Activated T-helper 1 cell treated with anti-CD3 and anti-CD28 coated beads, Interleukin-12 subunit alpha, Interleukin-12 subunit beta, Interleukin-2, Interleukin-4 antibody, amounts not matched to agents 30 ng/mL and 10 ng/mL and 1 ng/mL, durations not matched to agents 14 hours and 24 hours and 36 hours (primary cell): ENCODE measurements at regions not wholly inside any gene's neighbourhood (a gene's known extent, or its start where the extent isn't known, plus 50 kb on each side); places are given as distances from the start of the nearest gene placed in this dataset.

Experiments
- DNase-seq: peaks from one replicate; pipeline ENCODE4 v3.0.0; 2021; ENCODE audit warnings: low spot score
- H3K27ac Mint-ChIP-seq: one replicate; pipeline ENCODE4 v1.8.0; 2021; ENCODE audit warnings: mild to moderate bottlenecking, mixed read lengths
- H3K27me3 Mint-ChIP-seq: one replicate; pipeline ENCODE4 v1.8.0; 2022; ENCODE audit warnings: mild to moderate bottlenecking, moderate library complexity, mixed read lengths; ENCODE audit not compliant: insufficient read depth
- H3K36me3 Mint-ChIP-seq: one replicate; pipeline ENCODE4 v1.8.0; 2021; ENCODE audit warnings: low read depth, mixed read lengths
- H3K4me1 Mint-ChIP-seq: one replicate; pipeline ENCODE4 v1.8.0; 2021; ENCODE audit warnings: low read depth, mixed read lengths
- H3K4me3 Mint-ChIP-seq: one replicate; pipeline ENCODE4 v1.8.0; 2021; ENCODE audit warnings: mild to moderate bottlenecking, moderate library complexity, mixed read lengths
- H3K9me3 Mint-ChIP-seq: one replicate; pipeline ENCODE4 v1.8.0; 2021; ENCODE audit warnings: mixed read lengths
- intact Hi-C: fragments of 100-400 bp; cut with micrococcal nuclease; formaldehyde crosslinking; loops from one replicate; pipeline ENCODE4 v1.15.1; 2024

DNA sequence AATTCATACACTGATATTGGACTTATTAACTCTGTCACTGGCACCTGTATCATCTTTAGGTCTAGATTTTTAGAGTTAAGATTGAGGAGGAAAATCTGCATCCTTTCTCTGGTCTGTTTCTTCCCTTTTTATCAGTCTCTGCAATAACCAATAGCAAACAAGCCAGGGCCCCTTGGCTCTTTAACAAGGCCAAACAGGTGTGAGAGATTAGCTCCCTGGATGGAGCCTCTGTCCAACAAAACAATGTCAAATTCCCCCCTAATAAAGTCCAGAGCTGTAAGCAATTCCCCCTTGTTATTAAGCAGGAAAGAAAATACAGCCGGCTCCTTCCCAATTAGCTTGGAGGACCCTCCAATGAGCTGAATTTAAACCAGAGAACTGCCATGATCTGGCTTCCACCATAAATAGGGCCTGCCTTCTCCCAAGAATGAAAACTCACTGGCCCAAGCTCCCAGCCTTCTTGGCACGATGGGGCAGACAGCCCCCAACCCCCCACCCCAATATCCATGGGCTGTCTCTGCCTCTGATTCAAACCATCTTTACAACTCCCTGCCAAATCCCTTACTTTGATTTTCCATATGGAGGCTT is 56.1 kb upstream of the SOX9 start:
- intact Hi-C loops = no loop called here
- Mint-ChIP-seq H3K27me3 (no peaks in the 10 kb centered on the region), H3K4me3 (no peak overlapping the region)

GRCh38 chr17:72065556-72065955 is 55.3 kb upstream of the SOX9 start:
- Mint-ChIP-seq H3K4me1 (no peaks in the 10 kb centered on the region), H3K36me3 (no peaks in the 10 kb centered on the region), H3K9me3 (peaks cover 6% of the 10 kb centered on the region), H3K4me3 (no peak overlapping the region), H3K27me3 (no peaks in the 10 kb centered on the region), H3K27ac (no peak overlapping the region)
- no peak for DNase-seq
- intact Hi-C loops = no loop called here

More for the DNA sequence above, 56.1 kb upstream of the SOX9 start:
- peaks cover 6% of the 10 kb centered on the region for H3K9me3 Mint-ChIP-seq
- no peak overlapping the region for H3K27ac Mint-ChIP-seq
- no peaks in the 10 kb centered on the region for H3K4me1 Mint-ChIP-seq
- DNase-seq = no peak
- no peaks in the 10 kb centered on the region for H3K36me3 Mint-ChIP-seq

DNA sequence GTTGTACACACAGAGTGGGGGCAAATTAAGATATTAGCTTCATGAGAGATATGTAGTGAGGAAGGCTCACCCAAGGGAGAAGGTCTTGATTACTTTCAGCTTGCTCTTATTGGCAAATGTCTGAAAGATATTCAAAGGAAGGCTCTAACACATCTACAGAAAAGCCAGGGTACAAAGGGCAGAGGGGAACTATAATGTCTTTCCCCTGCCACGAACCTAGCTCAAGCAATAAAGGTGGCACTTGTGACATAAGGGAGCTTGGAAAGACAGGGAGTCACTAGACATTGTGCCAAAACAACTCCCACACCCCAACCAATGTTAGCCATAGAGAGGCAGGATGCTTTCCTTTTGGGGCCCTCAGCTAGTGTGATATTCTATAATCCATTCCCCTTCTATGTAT is 52.2 kb upstream of the SOX9 start:
- Mint-ChIP-seq H3K27ac (no peak overlapping the region), H3K4me1 (no peaks in the 10 kb centered on the region), H3K27me3 (no peaks in the 10 kb centered on the region), H3K9me3 (peaks cover 6% of the 10 kb centered on the region), H3K4me3 (no peak overlapping the region), H3K36me3 (no peaks in the 10 kb centered on the region)
- intact Hi-C loops = no loop called here
- no peak for DNase-seq

DNA sequence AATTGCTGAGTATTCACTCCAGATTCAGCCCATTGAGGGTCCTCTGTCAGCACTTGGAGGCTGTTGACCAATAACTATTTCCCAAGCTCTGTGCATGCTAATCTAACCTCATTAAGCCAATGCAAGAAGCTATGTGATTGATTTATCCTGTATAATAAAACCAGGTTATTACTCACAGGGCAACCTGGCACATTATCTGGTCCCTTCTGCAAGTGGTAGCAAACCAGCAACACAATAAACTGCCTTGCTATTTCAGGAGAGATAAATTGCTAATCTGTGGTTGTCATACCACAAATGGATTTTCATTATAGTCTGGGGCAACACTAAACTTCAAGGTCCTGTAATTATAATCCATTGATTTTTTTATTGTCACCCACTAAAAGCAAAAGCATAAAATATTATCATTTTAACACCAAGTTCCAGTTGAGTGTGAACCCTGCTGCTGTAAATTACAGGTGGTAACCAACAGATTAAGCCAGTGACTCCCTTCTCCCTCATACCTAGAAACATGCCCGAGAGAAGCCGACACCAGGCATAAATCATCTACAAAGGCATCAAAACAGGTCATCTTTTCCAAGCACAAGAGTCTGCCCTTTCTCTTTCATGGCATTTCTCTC is 51.1 kb upstream of the SOX9 start:
- Mint-ChIP-seq H3K27me3 (no peaks in the 10 kb centered on the region), H3K27ac (no peak overlapping the region), H3K4me1 (no peaks in the 10 kb centered on the region), H3K4me3 (no peak overlapping the region), H3K9me3 (peaks cover 6% of the 10 kb centered on the region), H3K36me3 (no peaks in the 10 kb centered on the region)
- no peak for DNase-seq
- intact Hi-C loops = no loop called here
